GM23338 (cell line): ENCODE measurements at regions not wholly inside any gene's neighbourhood (a gene's known extent, or its start where the extent isn't known, plus 50 kb on each side); places are given as distances from the start of the nearest gene placed in this dataset.

ENCODE experiments used
- CREB1 ChIP-seq: fragments of 250-450 bp; sonication (Bioruptor Pico); IDR thresholded peaks from 2 replicates; pipeline ENCODE4 v1.5.0; 2020; ENCODE audit warnings: low read depth, mild to moderate bottlenecking, moderate library complexity
- EZH2 ChIP-seq: fragments of 200-600 bp; sonication (generic); IDR thresholded peaks from one replicate; pipeline ENCODE4 v1.8.0; 2017; ENCODE audit warnings: antibody characterized with exemption, mild to moderate bottlenecking, low read depth; ENCODE audit not compliant: unreplicated experiment
- NANOG ChIP-seq: IDR thresholded peaks from 2 replicates; pipeline ENCODE4 v1.6.1; 2016; ENCODE audit warnings: antibody characterized with exemption, borderline replicate concordance
- POLR2AphosphoS5 ChIP-seq: IDR thresholded peaks from 2 replicates; pipeline ENCODE4 v1.6.1; 2016; ENCODE audit warnings: antibody characterized with exemption, low read depth
- ZNF114 ChIP-seq: fragments of 250-450 bp; sonication (Bioruptor Pico); IDR thresholded peaks from 2 replicates; pipeline ENCODE4 v1.5.0; 2020; ENCODE audit warnings: mild to moderate bottlenecking, moderate library complexity
- ZNF331 ChIP-seq: fragments of 250-450 bp; sonication (Bioruptor Pico); IDR thresholded peaks from 2 replicates; pipeline ENCODE4 v1.5.0; 2020; ENCODE audit warnings: low read depth, mild to moderate bottlenecking, moderate library complexity
- TF ChIP-seq, protein P1 (sequence below): IDR thresholded peaks from one replicate; pipeline ENCODE4 v1.6.1; 2018; ENCODE audit warnings: antibody characterized with exemption; ENCODE audit not compliant: unreplicated experiment
- TF ChIP-seq, protein P2 (sequence below), 2 experiments: fragments of 200-600 bp in 1 of 2; sonication (generic) in 1 of 2; conservative IDR thresholded peaks; 2 replicates each; pipeline versions ENCODE4 v1.5.1 to v1.6.1; 2016 to 2017; ENCODE audit warnings: antibody characterized with exemption in 2 of 2, low read depth in 2 of 2, mild to moderate bottlenecking in 2 of 2, moderate library complexity in 1 of 2

DNA sequence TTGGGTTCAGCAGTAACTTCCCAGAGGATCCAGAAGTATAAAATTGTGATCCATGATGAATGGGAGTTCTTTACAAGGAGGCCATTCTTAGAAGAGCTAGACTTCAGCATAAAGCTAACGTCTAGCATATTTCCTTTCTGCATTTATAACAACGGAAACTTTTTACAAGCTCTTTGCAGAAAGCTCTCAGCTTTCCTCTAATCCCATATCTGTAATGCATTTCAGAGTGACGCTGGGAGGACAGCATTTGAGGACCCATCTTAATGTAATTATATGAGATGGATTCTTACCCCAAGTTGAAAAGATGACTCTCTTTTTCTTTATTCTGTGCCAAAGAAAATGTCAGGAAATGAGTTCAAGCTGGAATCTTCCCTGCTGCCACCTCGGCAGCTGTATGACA is 132.0 kb upstream of the CACHD1 start:
- TF ChIP-seq POLR2AphosphoS5, result no peak
- no peak for TF ChIP-seq EZH2
- TF ChIP-seq NANOG, result no peak
- TF ChIP-seq, protein P1, sequence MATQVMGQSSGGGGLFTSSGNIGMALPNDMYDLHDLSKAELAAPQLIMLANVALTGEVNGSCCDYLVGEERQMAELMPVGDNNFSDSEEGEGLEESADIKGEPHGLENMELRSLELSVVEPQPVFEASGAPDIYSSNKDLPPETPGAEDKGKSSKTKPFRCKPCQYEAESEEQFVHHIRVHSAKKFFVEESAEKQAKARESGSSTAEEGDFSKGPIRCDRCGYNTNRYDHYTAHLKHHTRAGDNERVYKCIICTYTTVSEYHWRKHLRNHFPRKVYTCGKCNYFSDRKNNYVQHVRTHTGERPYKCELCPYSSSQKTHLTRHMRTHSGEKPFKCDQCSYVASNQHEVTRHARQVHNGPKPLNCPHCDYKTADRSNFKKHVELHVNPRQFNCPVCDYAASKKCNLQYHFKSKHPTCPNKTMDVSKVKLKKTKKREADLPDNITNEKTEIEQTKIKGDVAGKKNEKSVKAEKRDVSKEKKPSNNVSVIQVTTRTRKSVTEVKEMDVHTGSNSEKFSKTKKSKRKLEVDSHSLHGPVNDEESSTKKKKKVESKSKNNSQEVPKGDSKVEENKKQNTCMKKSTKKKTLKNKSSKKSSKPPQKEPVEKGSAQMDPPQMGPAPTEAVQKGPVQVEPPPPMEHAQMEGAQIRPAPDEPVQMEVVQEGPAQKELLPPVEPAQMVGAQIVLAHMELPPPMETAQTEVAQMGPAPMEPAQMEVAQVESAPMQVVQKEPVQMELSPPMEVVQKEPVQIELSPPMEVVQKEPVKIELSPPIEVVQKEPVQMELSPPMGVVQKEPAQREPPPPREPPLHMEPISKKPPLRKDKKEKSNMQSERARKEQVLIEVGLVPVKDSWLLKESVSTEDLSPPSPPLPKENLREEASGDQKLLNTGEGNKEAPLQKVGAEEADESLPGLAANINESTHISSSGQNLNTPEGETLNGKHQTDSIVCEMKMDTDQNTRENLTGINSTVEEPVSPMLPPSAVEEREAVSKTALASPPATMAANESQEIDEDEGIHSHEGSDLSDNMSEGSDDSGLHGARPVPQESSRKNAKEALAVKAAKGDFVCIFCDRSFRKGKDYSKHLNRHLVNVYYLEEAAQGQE, result no peak
- TF ChIP-seq, protein P2, sequence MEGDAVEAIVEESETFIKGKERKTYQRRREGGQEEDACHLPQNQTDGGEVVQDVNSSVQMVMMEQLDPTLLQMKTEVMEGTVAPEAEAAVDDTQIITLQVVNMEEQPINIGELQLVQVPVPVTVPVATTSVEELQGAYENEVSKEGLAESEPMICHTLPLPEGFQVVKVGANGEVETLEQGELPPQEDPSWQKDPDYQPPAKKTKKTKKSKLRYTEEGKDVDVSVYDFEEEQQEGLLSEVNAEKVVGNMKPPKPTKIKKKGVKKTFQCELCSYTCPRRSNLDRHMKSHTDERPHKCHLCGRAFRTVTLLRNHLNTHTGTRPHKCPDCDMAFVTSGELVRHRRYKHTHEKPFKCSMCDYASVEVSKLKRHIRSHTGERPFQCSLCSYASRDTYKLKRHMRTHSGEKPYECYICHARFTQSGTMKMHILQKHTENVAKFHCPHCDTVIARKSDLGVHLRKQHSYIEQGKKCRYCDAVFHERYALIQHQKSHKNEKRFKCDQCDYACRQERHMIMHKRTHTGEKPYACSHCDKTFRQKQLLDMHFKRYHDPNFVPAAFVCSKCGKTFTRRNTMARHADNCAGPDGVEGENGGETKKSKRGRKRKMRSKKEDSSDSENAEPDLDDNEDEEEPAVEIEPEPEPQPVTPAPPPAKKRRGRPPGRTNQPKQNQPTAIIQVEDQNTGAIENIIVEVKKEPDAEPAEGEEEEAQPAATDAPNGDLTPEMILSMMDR (conservative IDR thresholded peaks at IDR 0.05; ENCODE audit: low read depth in 2 of 2), result no peak
- TF ChIP-seq CREB1, result no peak
- no peak for TF ChIP-seq ZNF114
- TF ChIP-seq ZNF331 (CRISPR knock-in tag), result no peak
